IMR-90 (cell line): ENCODE measurements at regions not wholly inside any gene's neighbourhood (a gene's known extent, or its start where the extent isn't known, plus 50 kb on each side); places are given as distances from the start of the nearest gene placed in this dataset.

Experiments used
- CTCF ChIP-seq: conservative IDR thresholded peaks from 2 replicates; pipeline ENCODE4 v1.5.1; 2012; ENCODE audit warnings: mild to moderate bottlenecking, low read depth, low read length, improper control_type of control experiment
- POLR2A ChIP-seq: IDR thresholded peaks from 2 replicates; pipeline ENCODE4 v1.6.1; 2012; ENCODE audit warnings: mild to moderate bottlenecking, low read depth, low read length
- RAD21 ChIP-seq: IDR thresholded peaks from 2 replicates; pipeline ENCODE4 v1.6.1; 2012; ENCODE audit warnings: low read length, improper control_type of control experiment
- RFX5 ChIP-seq: IDR thresholded peaks from 2 replicates; pipeline ENCODE4 v1.8.0; 2012; ENCODE audit warnings: low read depth, mild to moderate bottlenecking, low read length, moderate library complexity

GRCh38 chr9:99591770-99592169 lies 229.9 kb upstream of the NR4A3 start:
- TF ChIP-seq POLR2A (no peak), CTCF (no peak), RFX5 (no peak), RAD21 (no peak)
